ENCODE measurements at regions not wholly inside any gene's neighbourhood (a gene's known extent, or its start where the extent isn't known, plus 50 kb on each side); places are given as distances from the start of the nearest gene placed in this dataset.

DNA sequence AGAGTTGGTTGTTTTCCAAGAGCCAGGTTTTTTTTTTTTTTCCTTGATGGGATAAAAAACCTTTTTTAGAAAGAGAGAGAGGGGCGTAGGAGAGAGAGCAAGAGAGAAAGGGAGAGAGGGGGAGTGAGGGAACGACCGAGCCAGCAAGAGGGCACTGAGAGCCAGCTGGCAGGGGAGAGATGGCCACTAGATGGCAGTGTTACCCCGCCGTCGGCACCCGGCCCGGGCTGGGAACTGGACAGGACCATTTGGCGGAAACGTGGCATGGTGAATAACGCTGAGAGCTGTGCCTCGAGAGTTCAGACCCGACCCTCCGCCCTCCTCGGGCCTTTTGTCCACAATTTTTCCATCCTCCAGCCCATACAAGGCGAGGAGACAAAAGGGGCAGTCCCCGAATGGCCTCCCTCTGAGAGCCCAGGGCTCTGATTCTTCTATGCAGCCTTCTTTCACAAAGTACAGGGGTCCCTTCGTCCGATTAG lies 286.7 kb upstream of the VRK2 start:
- TF ChIP-seq, protein P1, sequence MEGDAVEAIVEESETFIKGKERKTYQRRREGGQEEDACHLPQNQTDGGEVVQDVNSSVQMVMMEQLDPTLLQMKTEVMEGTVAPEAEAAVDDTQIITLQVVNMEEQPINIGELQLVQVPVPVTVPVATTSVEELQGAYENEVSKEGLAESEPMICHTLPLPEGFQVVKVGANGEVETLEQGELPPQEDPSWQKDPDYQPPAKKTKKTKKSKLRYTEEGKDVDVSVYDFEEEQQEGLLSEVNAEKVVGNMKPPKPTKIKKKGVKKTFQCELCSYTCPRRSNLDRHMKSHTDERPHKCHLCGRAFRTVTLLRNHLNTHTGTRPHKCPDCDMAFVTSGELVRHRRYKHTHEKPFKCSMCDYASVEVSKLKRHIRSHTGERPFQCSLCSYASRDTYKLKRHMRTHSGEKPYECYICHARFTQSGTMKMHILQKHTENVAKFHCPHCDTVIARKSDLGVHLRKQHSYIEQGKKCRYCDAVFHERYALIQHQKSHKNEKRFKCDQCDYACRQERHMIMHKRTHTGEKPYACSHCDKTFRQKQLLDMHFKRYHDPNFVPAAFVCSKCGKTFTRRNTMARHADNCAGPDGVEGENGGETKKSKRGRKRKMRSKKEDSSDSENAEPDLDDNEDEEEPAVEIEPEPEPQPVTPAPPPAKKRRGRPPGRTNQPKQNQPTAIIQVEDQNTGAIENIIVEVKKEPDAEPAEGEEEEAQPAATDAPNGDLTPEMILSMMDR (IDR thresholded peaks at IDR 0.05; ENCODE audit: borderline replicate concordance, extremely low read depth, insufficient read depth) = peak; percentile 90
- Histone ChIP-seq H3K27ac (ENCODE audit: low read depth in 2 of 2, low read length in 2 of 2) (no peak overlapping the region), H3K27me3 (ENCODE audit: control insufficient read depth, insufficient read depth, low read length) (no peaks in the 10 kb centered on the region), H3K4me1 (ENCODE audit: control insufficient read depth in 2 of 3, insufficient read depth in 2 of 3, low read depth in 1 of 3, low read length in 3 of 3) (peaks cover 0 to 2% (median 0%) of the 10 kb centered on the region in 3 donors), H3K4me3 (ENCODE audit: low read length in 3 of 3) (peak overlapping the region in 1 of 3 donors; percentile 38), H3K9me3 (ENCODE audit: control insufficient read depth in 2 of 3, insufficient read depth in 1 of 3, low read length in 3 of 3) (no peaks in the 10 kb centered on the region), H3K36me3 (ENCODE audit: control insufficient read depth in 2 of 3, insufficient read depth in 3 of 3, low read length in 3 of 3) (no peaks in the 10 kb centered on the region), H3K9ac (ENCODE audit: low read length in 3 of 3) (no peak overlapping the region)
- DNase-seq (peak; percentile 90 to 93 (median 92)), FAIRE-seq (peak; percentile 33)
- intact Hi-C loops (cut with DNase I) = no loop called here

DNA sequence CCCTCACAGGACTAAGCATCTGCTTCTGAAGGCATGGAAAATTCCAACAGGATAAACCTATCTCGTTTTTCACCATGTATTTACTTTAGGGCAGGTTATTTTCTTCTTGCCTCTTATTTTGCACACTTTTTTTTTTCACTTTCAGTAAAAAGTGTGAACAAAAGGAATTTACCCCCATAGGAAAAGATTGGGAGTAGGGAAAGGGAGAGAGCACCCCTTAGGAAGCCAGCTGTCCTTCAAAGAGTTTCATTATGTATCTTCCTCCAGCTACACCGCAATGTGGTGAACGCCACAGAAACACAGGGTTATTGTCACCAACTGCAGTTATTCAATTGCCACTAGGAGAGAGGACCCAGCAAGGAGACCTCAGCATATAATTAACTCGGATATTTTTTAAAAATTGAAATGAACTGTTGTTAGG lies 286.2 kb upstream of the VRK2 start:
- intact Hi-C loops (cut with DNase I) = no loop called here
- Histone ChIP-seq H3K27me3 (ENCODE audit: control insufficient read depth, insufficient read depth, low read length) (no peaks in the 10 kb centered on the region), H3K4me1 (ENCODE audit: control insufficient read depth in 2 of 3, insufficient read depth in 2 of 3, low read depth in 1 of 3, low read length in 3 of 3) (peaks cover 0 to 2% (median 0%) of the 10 kb centered on the region in 3 donors), H3K9me3 (ENCODE audit: control insufficient read depth in 2 of 3, insufficient read depth in 1 of 3, low read length in 3 of 3) (no peaks in the 10 kb centered on the region), H3K4me3 (ENCODE audit: low read length in 3 of 3) (peak overlapping the region in 1 of 3 donors; percentile 38), H3K9ac (ENCODE audit: low read length in 3 of 3) (no peak overlapping the region), H3K27ac (ENCODE audit: low read depth in 2 of 2, low read length in 2 of 2) (no peak overlapping the region), H3K36me3 (ENCODE audit: control insufficient read depth in 2 of 3, insufficient read depth in 3 of 3, low read length in 3 of 3) (no peaks in the 10 kb centered on the region)
- FAIRE-seq = no peak
- peak in 1 of 5 donors; percentile 2 for DNase-seq
- TF ChIP-seq, protein P1 (IDR thresholded peaks at IDR 0.05; ENCODE audit: borderline replicate concordance, extremely low read depth, insufficient read depth) = no peak

DNA sequence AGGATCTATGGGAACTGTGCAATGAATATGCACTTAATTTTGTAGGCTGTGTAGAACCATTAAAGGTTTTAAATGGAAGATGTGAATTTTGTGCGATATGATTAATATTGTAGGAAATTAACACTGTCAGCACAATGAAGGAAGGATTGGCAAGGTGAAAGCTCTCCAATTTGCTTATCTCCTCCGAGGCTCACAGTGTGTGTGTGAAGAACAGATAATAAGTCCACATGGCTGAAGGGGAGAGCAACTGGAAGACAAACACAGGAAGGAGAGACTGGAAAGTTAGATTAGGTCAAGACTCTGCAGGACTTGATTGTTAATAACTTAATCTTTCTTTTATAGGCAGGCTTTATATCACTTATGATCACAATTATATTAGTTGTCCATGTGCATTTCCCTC lies 269.7 kb upstream of the VRK2 start:
- Histone ChIP-seq H3K4me3 (ENCODE audit: low read length in 3 of 3) (no peak overlapping the region), H3K36me3 (ENCODE audit: control insufficient read depth in 2 of 3, insufficient read depth in 3 of 3, low read length in 3 of 3) (no peaks in the 10 kb centered on the region), H3K4me1 (ENCODE audit: control insufficient read depth in 2 of 3, insufficient read depth in 2 of 3, low read depth in 1 of 3, low read length in 3 of 3) (no peaks in the 10 kb centered on the region), H3K9ac (ENCODE audit: low read length in 3 of 3) (no peak overlapping the region), H3K27ac (ENCODE audit: low read depth in 2 of 2, low read length in 2 of 2) (no peak overlapping the region), H3K9me3 (ENCODE audit: control insufficient read depth in 2 of 3, insufficient read depth in 1 of 3, low read length in 3 of 3) (no peaks in the 10 kb centered on the region), H3K27me3 (ENCODE audit: control insufficient read depth, insufficient read depth, low read length) (no peaks in the 10 kb centered on the region)
- DNase-seq (no peak), FAIRE-seq (no peak)
- intact Hi-C loops (cut with DNase I) = no loop called here
- TF ChIP-seq, protein P1 (IDR thresholded peaks at IDR 0.05; ENCODE audit: borderline replicate concordance, extremely low read depth, insufficient read depth) = no peak

DNA sequence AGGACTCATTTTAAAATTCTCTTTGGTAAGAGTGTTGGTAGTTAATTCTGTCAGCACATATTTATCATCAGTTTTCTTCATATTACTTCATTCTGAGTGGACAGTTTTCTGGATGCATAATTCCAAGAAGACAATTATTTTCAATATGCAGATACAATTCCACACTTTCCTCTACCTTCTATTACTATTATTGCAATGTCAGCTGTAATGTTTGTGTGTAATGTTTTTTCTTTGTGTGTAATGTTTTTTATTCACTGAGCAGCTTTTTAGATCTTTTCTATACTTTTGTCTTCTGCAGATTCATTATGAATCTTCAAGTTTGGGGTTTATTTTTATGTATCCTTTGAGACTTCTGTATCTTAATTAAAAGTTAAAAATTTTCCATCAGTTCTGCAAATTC lies 264.0 kb upstream of the VRK2 start:
- Histone ChIP-seq H3K4me3 (ENCODE audit: low read length in 3 of 3) (no peak overlapping the region), H3K27ac (ENCODE audit: low read depth in 2 of 2, low read length in 2 of 2) (no peak overlapping the region), H3K9ac (ENCODE audit: low read length in 3 of 3) (no peak overlapping the region), H3K4me1 (ENCODE audit: control insufficient read depth in 2 of 3, insufficient read depth in 2 of 3, low read depth in 1 of 3, low read length in 3 of 3) (no peaks in the 10 kb centered on the region), H3K36me3 (ENCODE audit: control insufficient read depth in 2 of 3, insufficient read depth in 3 of 3, low read length in 3 of 3) (no peaks in the 10 kb centered on the region), H3K9me3 (ENCODE audit: control insufficient read depth in 2 of 3, insufficient read depth in 1 of 3, low read length in 3 of 3) (no peaks in the 10 kb centered on the region), H3K27me3 (ENCODE audit: control insufficient read depth, insufficient read depth, low read length) (no peaks in the 10 kb centered on the region)
- FAIRE-seq (no peak), DNase-seq (no peak)
- intact Hi-C loops (cut with DNase I) = no loop called here
- TF ChIP-seq, protein P1 (IDR thresholded peaks at IDR 0.05; ENCODE audit: borderline replicate concordance, extremely low read depth, insufficient read depth) = no peak

Measured in kidney (tissue), 13 donors.